HEK293 (cell line): ENCODE measurements at regions not wholly inside any gene's neighbourhood (a gene's known extent, or its start where the extent isn't known, plus 50 kb on each side); places are given as distances from the start of the nearest gene placed in this dataset.

ENCODE experiments used
- CTCF ChIA-PET: fragments of 350-600 bp; formaldehyde crosslinking; extraction: SDS; loops from one replicate; lab custom pipeline; 2021; ENCODE audit warnings: antibody characterized with exemption; lab: Yijun Ruan, JAX
- POLR2A ChIA-PET: fragments of 300-600 bp; formaldehyde crosslinking; extraction: SDS; loops from one replicate; lab custom pipeline; 2020; ENCODE audit warnings: antibody characterized with exemption, inconsistent platforms; lab: Yijun Ruan, JAX
- H3K27ac ChIP-seq: fragments of 200-500 bp; sonication (Bioruptor generic); 2 replicates; pipeline ENCODE4 v1.5.1; 2014; ENCODE audit warnings: low read depth, low read length, control low read depth, inconsistent platforms; ENCODE audit errors: extremely low read depth
- H3K36me3 ChIP-seq, 2 experiments: fragments of 200-500 bp in 1 of 2; sonication (Bioruptor generic) in 1 of 2; 1 replicate in 1 of 2; 2 replicates in 1 of 2; pipeline ENCODE4 v1.5.1; 2014 to 2017; ENCODE audit warnings: inconsistent platforms in 2 of 2, low read length in 2 of 2; ENCODE audit not compliant: control insufficient read depth in 2 of 2, insufficient read depth in 1 of 2
- H3K4me1 ChIP-seq: fragments of 200-500 bp; sonication (Bioruptor generic); 2 replicates; pipeline ENCODE4 v1.5.1; 2014; ENCODE audit warnings: mild to moderate bottlenecking, low read length, inconsistent platforms; ENCODE audit not compliant: control insufficient read depth, insufficient read depth
- H3K4me3 ChIP-seq: 2 replicates; pipeline ENCODE4 v1.5.1; 2011; ENCODE audit warnings: low read depth, mild to moderate bottlenecking, control low read depth, low read length, moderate library complexity
- H3K9me3 ChIP-seq: fragments of 200-500 bp; sonication (Bioruptor generic); 2 replicates; pipeline ENCODE4 v1.5.1; 2014; ENCODE audit warnings: low read depth, low read length, inconsistent platforms; ENCODE audit not compliant: control insufficient read depth, insufficient read depth
- GLI2 ChIP-seq: fragments of 450-650 bp; formaldehyde crosslinking; IDR thresholded peaks from 2 replicates; pipeline ENCODE4; 2017; ENCODE audit warnings: missing biosample characterization, missing genetic modification characterization, low read depth, borderline replicate concordance
- IKZF3 ChIP-seq: fragments of 450-650 bp; IDR thresholded peaks from 2 replicates; pipeline ENCODE4 v1.5.0; 2018; ENCODE audit warnings: missing biosample characterization, mild to moderate bottlenecking, missing genetic modification characterization, moderate library complexity
- MYNN ChIP-seq: fragments of 450-650 bp; formaldehyde crosslinking; IDR thresholded peaks from 2 replicates; pipeline ENCODE4 v1.5.1; 2016; ENCODE audit warnings: missing biosample characterization, missing genetic modification characterization, borderline replicate concordance
- OVOL3 ChIP-seq: fragments of 450-650 bp; formaldehyde crosslinking; IDR thresholded peaks from 2 replicates; pipeline ENCODE4 v1.5.1; 2016; ENCODE audit warnings: missing biosample characterization, missing genetic modification characterization
- PRDM1 ChIP-seq: fragments of 450-650 bp; formaldehyde crosslinking; IDR thresholded peaks from 2 replicates; pipeline ENCODE4; 2016; ENCODE audit warnings: missing biosample characterization, missing genetic modification characterization
- RBAK ChIP-seq: fragments of 450-650 bp; formaldehyde crosslinking; IDR thresholded peaks from 2 replicates; pipeline ENCODE4 v1.5.1; 2016; ENCODE audit warnings: missing biosample characterization, missing genetic modification characterization
- SCRT2 ChIP-seq: fragments of 450-650 bp; formaldehyde crosslinking; IDR thresholded peaks from 2 replicates; pipeline ENCODE4 v1.5.1; 2016; ENCODE audit warnings: missing biosample characterization, missing genetic modification characterization
- SETDB1 ChIP-seq: IDR thresholded peaks from one replicate; pipeline ENCODE4 v1.6.1; 2017; ENCODE audit warnings: mild to moderate bottlenecking, low read length, moderate library complexity, mixed read lengths; ENCODE audit not compliant: insufficient read length
- TRIM28 ChIP-seq: IDR thresholded peaks from 2 replicates; pipeline ENCODE4 v1.6.1; 2011; ENCODE audit warnings: low read length, control low read depth, borderline replicate concordance
- ZBTB17 ChIP-seq: fragments of 450-650 bp; formaldehyde crosslinking; IDR thresholded peaks from 2 replicates; pipeline ENCODE4 v1.5.1; 2016; ENCODE audit warnings: missing biosample characterization, missing genetic modification characterization
- ZBTB21 ChIP-seq: fragments of 450-650 bp; formaldehyde crosslinking; IDR thresholded peaks from 2 replicates; pipeline ENCODE4 v1.5.1; 2017; ENCODE audit warnings: missing biosample characterization, missing genetic modification characterization
- ZFP3 ChIP-seq: fragments of 450-650 bp; formaldehyde crosslinking; IDR thresholded peaks from 2 replicates; pipeline ENCODE4 v1.5.1; 2016; ENCODE audit warnings: low read depth, missing biosample characterization, missing genetic modification characterization
- ZIC2 ChIP-seq: fragments of 450-650 bp; formaldehyde crosslinking; IDR thresholded peaks from 2 replicates; pipeline ENCODE4 v1.5.1; 2016; ENCODE audit warnings: missing biosample characterization, missing genetic modification characterization
- ZNF335 ChIP-seq: fragments of 450-650 bp; formaldehyde crosslinking; conservative IDR thresholded peaks from 2 replicates; pipeline ENCODE4 v1.5.1; 2016; ENCODE audit warnings: missing biosample characterization, missing genetic modification characterization
- ZNF341 ChIP-seq: fragments of 450-650 bp; formaldehyde crosslinking; IDR thresholded peaks from 2 replicates; pipeline ENCODE4; 2016; ENCODE audit warnings: low read depth, missing biosample characterization, missing genetic modification characterization
- ZNF560 ChIP-seq: fragments of 450-650 bp; formaldehyde crosslinking; IDR thresholded peaks from 2 replicates; pipeline ENCODE4 v1.5.1; 2017; ENCODE audit warnings: missing biosample characterization, missing genetic modification characterization, borderline replicate concordance
- ZNF792 ChIP-seq: fragments of 450-650 bp; formaldehyde crosslinking; IDR thresholded peaks from 2 replicates; pipeline ENCODE4 v1.5.1; 2016; ENCODE audit warnings: missing biosample characterization, missing genetic modification characterization
- TF ChIP-seq, protein P1 (sequence below): fragments of 450-650 bp; formaldehyde crosslinking; IDR thresholded peaks from 2 replicates; pipeline ENCODE4 v1.5.1; 2016; ENCODE audit warnings: missing biosample characterization, missing genetic modification characterization, low read depth
- TF ChIP-seq, protein P2 (sequence below): fragments of 450-650 bp; formaldehyde crosslinking; IDR thresholded peaks from 2 replicates; pipeline ENCODE4 v1.5.1; 2016; ENCODE audit warnings: missing biosample characterization, missing genetic modification characterization

DNA sequence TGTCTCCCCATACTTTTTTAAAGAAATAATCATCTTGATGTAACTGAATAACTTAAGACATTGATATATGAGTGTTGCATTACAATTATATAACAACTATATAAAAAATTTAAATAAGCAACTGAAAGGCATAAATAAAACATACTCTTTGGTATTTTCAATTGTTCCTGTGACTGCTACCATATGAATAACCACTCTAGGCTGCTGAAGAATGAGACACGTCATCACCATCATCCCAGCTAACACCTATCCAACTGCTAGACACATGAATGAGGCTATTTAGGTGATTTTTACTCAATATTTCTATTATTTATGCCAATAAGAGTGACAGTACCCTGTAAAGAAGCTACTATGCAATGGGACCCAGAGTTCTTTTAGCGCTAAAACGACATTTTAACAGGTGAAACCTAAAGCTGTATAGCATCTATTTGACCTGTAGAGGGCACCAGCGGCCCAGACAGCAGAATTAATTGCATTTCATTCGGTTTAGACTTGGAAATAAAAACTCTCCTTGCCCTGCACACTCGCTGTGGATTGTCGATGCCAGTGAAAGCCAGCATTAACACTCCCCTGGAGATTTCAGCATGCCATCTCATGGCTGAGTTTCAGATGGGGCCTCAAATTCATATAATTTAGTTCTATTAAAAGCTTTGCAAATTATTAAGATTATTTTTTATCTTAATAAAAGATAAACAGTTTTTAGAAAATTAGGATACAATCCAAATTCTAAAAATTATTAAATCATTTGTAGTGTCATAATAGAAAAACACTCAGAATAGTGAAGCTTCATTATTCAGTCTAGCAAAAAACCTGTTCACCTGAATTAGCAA, 89.4 kb upstream of the MAP2 start (continued):
- TF ChIP-seq SCRT2: peak; percentile 51; the same call in 1 of the 2 replicates
- TF ChIP-seq PRDM1 (tag by site-specific recombination): peak; percentile 31; the same call in 1 of the 2 replicates
- no peak for TF ChIP-seq OVOL3 (tag by site-specific recombination)
- TF ChIP-seq ZNF335 (tag by site-specific recombination): no peak
- TF ChIP-seq GLI2 (tag by site-specific recombination): no peak
- TF ChIP-seq MYNN (tag by site-specific recombination): no peak
- peak; percentile 57 for TF ChIP-seq ZBTB17 (tag by site-specific recombination)

DNA sequence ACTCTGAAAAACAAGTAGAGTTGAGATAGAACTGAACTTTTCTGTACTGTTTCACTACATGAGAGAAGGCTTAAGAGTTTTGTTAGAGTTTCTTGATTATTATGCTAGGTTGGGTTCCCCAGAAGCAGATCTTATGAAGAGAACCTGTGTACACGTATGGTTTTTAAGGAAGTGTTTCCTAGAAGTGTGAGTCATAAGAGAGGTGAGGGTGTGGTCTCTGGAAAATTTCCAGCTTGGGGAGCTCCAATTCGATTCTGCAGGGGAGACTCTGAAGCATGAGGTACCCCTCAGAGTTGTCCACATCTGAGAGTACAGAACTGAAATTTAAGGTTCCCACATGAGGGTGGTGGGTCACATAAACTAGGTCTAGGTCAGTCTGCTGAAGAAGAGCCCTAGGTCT, 83.3 kb upstream of the MAP2 start:
- Histone ChIP-seq H3K9me3 (no peaks in the 10 kb centered on the region), H3K4me3 (no peak overlapping the region), H3K27ac (no peak overlapping the region), H3K36me3 (no peaks in the 10 kb centered on the region), H3K4me1 (no peaks in the 10 kb centered on the region)
- TF ChIP-seq IKZF3: no peak
- TF ChIP-seq SETDB1: no peak
- no peak for TF ChIP-seq ZNF792
- POLR2A ChIA-PET: no interaction called here
- CTCF ChIA-PET: interaction anchor here (1.1 kb wide), 1 partner anchor 83 kb away, joined by 3 read pairs; the partner anchor contains the start of gene MAP2

DNA sequence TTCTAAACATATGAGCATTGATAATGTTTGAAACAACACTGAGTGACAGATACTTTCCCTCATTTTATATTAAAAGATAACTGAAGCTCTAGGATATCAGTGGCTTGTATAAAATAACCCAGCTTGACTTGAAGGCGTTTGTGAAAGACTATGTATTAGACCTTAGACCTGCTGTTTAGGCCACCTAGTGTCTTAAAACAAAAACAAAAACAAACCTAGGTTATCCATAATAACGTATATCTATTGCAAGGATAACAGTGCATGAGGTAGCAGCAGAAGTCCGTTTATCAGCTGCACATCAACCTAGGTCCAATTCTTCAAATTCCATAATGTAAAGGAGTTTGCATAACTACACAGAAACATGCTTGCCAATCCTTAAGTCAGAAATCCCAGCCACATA, 79.5 kb upstream of the MAP2 start:
- CTCF ChIA-PET: interaction anchor here (0.6 to 2.2 kb wide), 7 partner anchors 9 to 1053 kb away, joined by 3 to 16 read pairs (median 4); partner anchors contain the start of gene MAP2
- no peaks in the 10 kb centered on the region for H3K36me3 ChIP-seq
- TF ChIP-seq ZNF560 (tag by site-specific recombination) (no peak), RBAK (no peak), TRIM28 (no peak), ZNF341 (tag by site-specific recombination) (no peak), ZIC2 (no peak), ZBTB21 (tag by site-specific recombination) (no peak), ZFP3 (tag by site-specific recombination) (no peak)
- TF ChIP-seq, protein P1, sequence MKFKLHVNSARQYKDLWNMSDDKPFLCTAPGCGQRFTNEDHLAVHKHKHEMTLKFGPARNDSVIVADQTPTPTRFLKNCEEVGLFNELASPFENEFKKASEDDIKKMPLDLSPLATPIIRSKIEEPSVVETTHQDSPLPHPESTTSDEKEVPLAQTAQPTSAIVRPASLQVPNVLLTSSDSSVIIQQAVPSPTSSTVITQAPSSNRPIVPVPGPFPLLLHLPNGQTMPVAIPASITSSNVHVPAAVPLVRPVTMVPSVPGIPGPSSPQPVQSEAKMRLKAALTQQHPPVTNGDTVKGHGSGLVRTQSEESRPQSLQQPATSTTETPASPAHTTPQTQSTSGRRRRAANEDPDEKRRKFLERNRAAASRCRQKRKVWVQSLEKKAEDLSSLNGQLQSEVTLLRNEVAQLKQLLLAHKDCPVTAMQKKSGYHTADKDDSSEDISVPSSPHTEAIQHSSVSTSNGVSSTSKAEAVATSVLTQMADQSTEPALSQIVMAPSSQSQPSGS (tag by site-specific recombination): no peak
- TF ChIP-seq, protein P2, sequence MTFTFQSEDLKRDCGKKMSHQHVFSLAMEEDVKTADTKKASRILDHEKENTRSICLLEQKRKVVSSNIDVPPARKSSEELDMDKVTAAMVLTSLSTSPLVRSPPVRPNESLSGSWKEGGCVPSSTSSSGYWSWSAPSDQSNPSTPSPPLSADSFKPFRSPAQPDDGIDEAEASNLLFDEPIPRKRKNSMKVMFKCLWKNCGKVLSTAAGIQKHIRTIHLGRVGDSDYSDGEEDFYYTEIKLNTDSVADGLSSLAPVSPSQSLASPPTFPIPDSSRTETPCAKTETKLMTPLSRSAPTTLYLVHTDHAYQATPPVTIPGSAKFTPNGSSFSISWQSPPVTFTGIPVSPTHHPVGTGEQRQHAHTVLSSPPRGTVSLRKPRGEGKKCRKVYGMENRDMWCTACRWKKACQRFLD (tag by site-specific recombination): no peak
- TF ChIP-seq, all 188 proteins: peak for 0
- H3K4me1 ChIP-seq: no peaks in the 10 kb centered on the region
- no peak overlapping the region for H3K27ac ChIP-seq
- no peaks in the 10 kb centered on the region for H3K9me3 ChIP-seq
- POLR2A ChIA-PET: interaction anchor here (0.8 kb wide), 1 partner anchor 79 kb away, joined by 3 read pairs; the partner anchor contains the start of gene MAP2
- H3K4me3 ChIP-seq: no peak overlapping the region
